ENCODE measurements at regions not wholly inside any gene's neighbourhood (a gene's known extent, or its start where the extent isn't known, plus 50 kb on each side); places are given as distances from the start of the nearest gene placed in this dataset.
"Not testable (repeated sequence)": the region's sequence is repeated elsewhere in the genome, so short reads cannot be mapped to it uniquely, and the experiment has no call there.

GRCh38 chr1:222004034-222004433 is 262.1 kb upstream of the DUSP10 start:
- TF ChIP-seq, protein P1, sequence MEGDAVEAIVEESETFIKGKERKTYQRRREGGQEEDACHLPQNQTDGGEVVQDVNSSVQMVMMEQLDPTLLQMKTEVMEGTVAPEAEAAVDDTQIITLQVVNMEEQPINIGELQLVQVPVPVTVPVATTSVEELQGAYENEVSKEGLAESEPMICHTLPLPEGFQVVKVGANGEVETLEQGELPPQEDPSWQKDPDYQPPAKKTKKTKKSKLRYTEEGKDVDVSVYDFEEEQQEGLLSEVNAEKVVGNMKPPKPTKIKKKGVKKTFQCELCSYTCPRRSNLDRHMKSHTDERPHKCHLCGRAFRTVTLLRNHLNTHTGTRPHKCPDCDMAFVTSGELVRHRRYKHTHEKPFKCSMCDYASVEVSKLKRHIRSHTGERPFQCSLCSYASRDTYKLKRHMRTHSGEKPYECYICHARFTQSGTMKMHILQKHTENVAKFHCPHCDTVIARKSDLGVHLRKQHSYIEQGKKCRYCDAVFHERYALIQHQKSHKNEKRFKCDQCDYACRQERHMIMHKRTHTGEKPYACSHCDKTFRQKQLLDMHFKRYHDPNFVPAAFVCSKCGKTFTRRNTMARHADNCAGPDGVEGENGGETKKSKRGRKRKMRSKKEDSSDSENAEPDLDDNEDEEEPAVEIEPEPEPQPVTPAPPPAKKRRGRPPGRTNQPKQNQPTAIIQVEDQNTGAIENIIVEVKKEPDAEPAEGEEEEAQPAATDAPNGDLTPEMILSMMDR (IDR thresholded peaks at IDR 0.05; ENCODE audit: low read depth, low read length, missing control alignments), result no peak
- H3K4me3 ChIP-seq (ENCODE audit: low read depth, low read length), result no peak overlapping the region
- DNase-seq (ENCODE audit: low read depth), result no peak

DNA sequence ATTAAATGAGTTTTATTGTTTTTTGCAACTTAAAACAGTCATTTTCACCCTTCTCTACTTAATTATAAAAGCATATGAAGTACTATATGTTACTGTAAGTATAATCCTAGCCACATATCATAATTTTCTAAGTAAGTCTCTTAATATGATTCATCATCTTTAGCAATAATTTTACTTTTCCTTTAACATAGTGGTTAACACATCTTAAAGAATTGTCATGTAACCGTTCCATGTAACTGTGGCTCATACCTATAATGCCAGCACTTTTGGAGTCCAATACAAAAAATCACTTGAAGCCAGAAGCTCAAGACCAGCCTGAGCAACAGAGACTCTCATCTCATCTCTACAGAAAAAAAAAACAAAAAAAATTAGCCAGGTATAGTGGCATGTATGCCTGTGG is 260.6 kb upstream of the DUSP10 start:
- H3K4me3 ChIP-seq (ENCODE audit: low read depth, low read length), result no peak overlapping the region
- TF ChIP-seq, protein P1 (IDR thresholded peaks at IDR 0.05; ENCODE audit: low read depth, low read length, missing control alignments), result no peak
- DNase-seq (ENCODE audit: low read depth), result no peak

DNA sequence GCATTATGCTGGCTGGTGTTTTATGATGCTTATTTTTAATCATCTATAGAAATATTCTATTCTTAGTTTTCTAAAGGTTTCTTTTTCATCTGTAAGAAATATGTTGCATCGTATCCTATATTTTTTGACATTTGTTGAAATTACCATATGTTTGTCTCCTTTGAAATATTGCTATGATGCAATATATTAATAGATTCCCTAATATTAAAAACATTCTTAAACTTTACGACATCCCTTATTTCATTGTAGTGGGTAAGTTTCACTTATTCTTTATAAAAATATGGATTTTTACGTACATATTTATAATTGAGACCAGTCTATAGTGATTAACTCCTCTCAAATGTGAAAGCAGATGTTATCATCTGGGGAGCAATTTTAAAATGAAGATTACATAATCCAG is 258.2 kb upstream of the DUSP10 start:
- TF ChIP-seq, protein P1 (IDR thresholded peaks at IDR 0.05; ENCODE audit: low read depth, low read length, missing control alignments), result no peak
- H3K4me3 ChIP-seq (ENCODE audit: low read depth, low read length), result no peak overlapping the region
- no peak for DNase-seq (ENCODE audit: low read depth)

DNA sequence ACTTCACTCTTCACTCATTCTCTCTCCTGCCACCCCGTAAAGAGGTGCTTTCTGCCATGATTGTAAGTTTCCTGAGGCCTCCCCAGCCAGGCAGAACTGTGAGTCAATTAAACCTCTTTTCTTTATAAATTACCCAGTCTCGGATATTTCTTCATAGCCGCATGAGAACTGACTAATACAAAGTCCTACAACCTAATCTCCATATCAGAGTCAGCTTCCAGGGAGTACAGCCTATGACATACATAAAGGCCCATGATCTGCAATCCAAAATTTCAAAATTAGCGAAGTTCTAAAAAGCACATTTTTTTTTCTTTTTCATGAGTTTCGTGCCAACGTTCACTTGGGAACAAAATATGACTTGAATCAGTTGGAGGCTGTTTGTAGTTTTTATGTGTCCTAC is 256.9 kb upstream of the DUSP10 start:
- H3K4me3 ChIP-seq (ENCODE audit: low read depth, low read length), result no peak overlapping the region
- DNase-seq (ENCODE audit: low read depth), result no peak
- TF ChIP-seq, protein P1 (IDR thresholded peaks at IDR 0.05; ENCODE audit: low read depth, low read length, missing control alignments), result no peak

DNA sequence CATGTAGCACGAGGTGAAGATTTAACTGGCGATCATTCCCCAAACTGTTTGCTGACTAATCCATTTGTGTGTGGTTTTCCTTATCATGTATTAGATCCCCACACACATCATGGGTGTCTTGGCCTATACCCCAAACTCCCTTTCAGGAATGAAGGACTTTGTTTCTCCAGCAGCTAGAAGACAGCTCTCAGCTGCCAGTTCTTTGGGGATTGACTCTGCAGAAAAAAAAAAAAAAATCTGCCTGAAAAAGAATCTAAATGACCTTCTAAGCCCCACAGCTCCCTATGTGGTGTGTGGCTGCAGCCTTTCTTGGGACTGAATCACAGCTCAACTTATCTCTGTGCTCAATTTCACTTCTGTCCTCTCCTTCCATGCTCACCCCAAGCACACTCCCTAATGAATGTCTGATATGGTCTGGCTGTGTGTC is 256.3 kb upstream of the DUSP10 start:
- DNase-seq (ENCODE audit: low read depth), result no peak
- TF ChIP-seq, protein P1 (IDR thresholded peaks at IDR 0.05; ENCODE audit: low read depth, low read length, missing control alignments), result no peak
- no peak overlapping the region for H3K4me3 ChIP-seq (ENCODE audit: low read depth, low read length)

GRCh38 chr1:221997012-221997411 is 255.1 kb upstream of the DUSP10 start:
- DNase-seq (ENCODE audit: low read depth), result not testable (repeated sequence)

DNA sequence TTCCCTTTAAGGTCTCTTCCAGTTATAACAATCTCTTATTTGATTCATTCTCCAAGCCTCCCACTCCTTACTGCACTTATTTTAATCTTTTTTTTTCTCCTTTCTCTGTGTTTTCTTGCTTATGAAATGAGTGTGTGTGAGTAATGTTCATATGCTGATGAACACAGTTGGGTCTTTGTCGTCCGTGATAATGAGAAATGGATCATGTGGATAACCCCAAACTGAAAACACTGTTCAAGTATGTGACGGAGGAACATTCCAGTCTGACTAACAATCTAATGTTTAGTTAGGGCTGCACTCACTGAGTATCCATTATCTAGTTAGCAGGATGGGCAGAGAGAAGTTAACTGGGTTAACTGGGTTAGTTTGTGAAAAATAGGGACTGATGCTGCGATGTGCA is 253.1 kb upstream of the DUSP10 start:
- TF ChIP-seq, protein P1 (IDR thresholded peaks at IDR 0.05; ENCODE audit: low read depth, low read length, missing control alignments), result no peak
- DNase-seq (ENCODE audit: low read depth), result no peak

More at GRCh38 chr1:221997012-221997411, 255.1 kb upstream of the DUSP10 start:
- H3K4me3 ChIP-seq (ENCODE audit: low read depth, low read length), result not testable (repeated sequence)

More for the DNA sequence above, 253.1 kb upstream of the DUSP10 start:
- no peak overlapping the region for H3K4me3 ChIP-seq (ENCODE audit: low read depth, low read length)

Data from GM12864 (cell line).